Ishikawa (cell line): ENCODE measurements at regions not wholly inside any gene's neighbourhood (a gene's known extent, or its start where the extent isn't known, plus 50 kb on each side); places are given as distances from the start of the nearest gene placed in this dataset.

Source experiments
- CEBPB ChIP-seq: IDR thresholded peaks from 2 replicates; pipeline ENCODE4 v1.6.1; 2012
- CREB1 ChIP-seq: IDR thresholded peaks from 2 replicates; pipeline ENCODE4 v1.6.1; 2012; ENCODE audit warnings: low read depth
- EGR1 ChIP-seq: IDR thresholded peaks from 2 replicates; pipeline ENCODE4 v1.6.1; 2012
- EP300 ChIP-seq: IDR thresholded peaks from 2 replicates; pipeline ENCODE4 v1.6.1; 2012; ENCODE audit warnings: borderline replicate concordance
- FOXM1 ChIP-seq: IDR thresholded peaks from 2 replicates; pipeline ENCODE4 v1.6.1; 2012; ENCODE audit warnings: low read depth, borderline replicate concordance
- NFIC ChIP-seq: IDR thresholded peaks from 2 replicates; pipeline ENCODE4 v1.6.1; 2012
- RAD21 ChIP-seq: IDR thresholded peaks from 2 replicates; pipeline ENCODE4 v1.6.1; 2012; ENCODE audit warnings: low read depth
- TAF1 ChIP-seq: IDR thresholded peaks from 2 replicates; pipeline ENCODE4 v1.6.1; 2012; ENCODE audit warnings: low read depth, mild to moderate bottlenecking
- TCF12 ChIP-seq: IDR thresholded peaks from 2 replicates; pipeline ENCODE4 v1.6.1; 2012; ENCODE audit warnings: low read depth
- YY1 ChIP-seq: IDR thresholded peaks from 2 replicates; pipeline ENCODE4 v1.6.1; 2012; ENCODE audit warnings: low read depth
- TF ChIP-seq, protein P1 (sequence below): IDR thresholded peaks from 2 replicates; pipeline ENCODE4 v1.6.1; 2012
- TF ChIP-seq, protein P2 (sequence below): IDR thresholded peaks from 2 replicates; pipeline ENCODE4 v1.6.1; 2012; ENCODE audit warnings: low read depth, mild to moderate bottlenecking

DNA sequence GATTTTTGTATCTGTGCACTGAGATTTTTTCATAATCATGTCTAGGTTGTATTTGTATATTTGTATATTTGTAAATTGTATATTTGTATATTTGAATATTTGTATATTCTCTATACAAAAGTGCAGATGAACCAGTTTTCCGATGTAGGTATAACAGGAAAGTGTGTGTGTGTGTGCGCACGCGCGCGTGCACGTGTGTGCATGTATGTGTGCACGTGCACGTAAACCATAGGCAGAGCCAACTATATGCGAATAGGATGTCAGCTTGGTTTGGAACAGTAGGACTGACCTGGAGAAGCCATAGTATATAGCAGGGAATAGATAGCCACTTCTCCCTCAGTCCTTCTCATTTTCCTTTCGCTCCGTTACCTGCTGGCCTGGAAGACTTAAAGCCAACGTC is 565.8 kb downstream of the XIRP2 start:
- TF ChIP-seq YY1 = no peak
- no peak for TF ChIP-seq EP300
- TF ChIP-seq RAD21 = no peak
- TF ChIP-seq EGR1 = no peak
- TF ChIP-seq, protein P1, sequence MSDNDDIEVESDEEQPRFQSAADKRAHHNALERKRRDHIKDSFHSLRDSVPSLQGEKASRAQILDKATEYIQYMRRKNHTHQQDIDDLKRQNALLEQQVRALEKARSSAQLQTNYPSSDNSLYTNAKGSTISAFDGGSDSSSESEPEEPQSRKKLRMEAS = no peak
- TF ChIP-seq CEBPB = no peak
- TF ChIP-seq, protein P2, sequence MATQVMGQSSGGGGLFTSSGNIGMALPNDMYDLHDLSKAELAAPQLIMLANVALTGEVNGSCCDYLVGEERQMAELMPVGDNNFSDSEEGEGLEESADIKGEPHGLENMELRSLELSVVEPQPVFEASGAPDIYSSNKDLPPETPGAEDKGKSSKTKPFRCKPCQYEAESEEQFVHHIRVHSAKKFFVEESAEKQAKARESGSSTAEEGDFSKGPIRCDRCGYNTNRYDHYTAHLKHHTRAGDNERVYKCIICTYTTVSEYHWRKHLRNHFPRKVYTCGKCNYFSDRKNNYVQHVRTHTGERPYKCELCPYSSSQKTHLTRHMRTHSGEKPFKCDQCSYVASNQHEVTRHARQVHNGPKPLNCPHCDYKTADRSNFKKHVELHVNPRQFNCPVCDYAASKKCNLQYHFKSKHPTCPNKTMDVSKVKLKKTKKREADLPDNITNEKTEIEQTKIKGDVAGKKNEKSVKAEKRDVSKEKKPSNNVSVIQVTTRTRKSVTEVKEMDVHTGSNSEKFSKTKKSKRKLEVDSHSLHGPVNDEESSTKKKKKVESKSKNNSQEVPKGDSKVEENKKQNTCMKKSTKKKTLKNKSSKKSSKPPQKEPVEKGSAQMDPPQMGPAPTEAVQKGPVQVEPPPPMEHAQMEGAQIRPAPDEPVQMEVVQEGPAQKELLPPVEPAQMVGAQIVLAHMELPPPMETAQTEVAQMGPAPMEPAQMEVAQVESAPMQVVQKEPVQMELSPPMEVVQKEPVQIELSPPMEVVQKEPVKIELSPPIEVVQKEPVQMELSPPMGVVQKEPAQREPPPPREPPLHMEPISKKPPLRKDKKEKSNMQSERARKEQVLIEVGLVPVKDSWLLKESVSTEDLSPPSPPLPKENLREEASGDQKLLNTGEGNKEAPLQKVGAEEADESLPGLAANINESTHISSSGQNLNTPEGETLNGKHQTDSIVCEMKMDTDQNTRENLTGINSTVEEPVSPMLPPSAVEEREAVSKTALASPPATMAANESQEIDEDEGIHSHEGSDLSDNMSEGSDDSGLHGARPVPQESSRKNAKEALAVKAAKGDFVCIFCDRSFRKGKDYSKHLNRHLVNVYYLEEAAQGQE = no peak
- TF ChIP-seq NFIC = no peak
- TF ChIP-seq CREB1 = no peak
- no peak for TF ChIP-seq FOXM1
- TF ChIP-seq TCF12 = no peak
- no peak for TF ChIP-seq TAF1
